Midbrain (tissue), 1 donor: ENCODE measurements at regions not wholly inside any gene's neighbourhood (a gene's known extent, or its start where the extent isn't known, plus 50 kb on each side); places are given as distances from the start of the nearest gene placed in this dataset.

Experiments used
- DNase-seq: peaks from one replicate; lab custom pipeline; 2025; lab: John Stamatoyannopoulos, UW

DNA sequence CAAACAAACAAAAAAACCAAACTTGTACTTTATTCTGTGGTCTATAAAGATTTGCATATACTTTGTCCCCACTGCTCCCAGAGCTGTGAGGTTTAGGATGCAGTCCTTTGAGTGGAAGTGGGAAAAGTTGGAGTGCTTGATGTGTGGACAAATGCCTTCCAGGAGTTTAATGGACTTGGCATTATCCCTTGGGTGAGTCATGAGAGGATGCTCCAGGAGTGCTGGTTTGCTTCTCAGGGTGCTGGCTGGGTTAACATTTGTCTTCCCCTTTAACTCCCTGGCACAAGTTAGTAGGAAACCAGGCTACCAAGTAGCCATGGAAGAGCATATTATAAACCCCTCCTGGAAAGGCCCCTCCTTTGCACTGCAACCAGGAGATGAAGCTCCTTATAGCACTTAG lies 417.4 kb upstream of the RIOK2 start:
- no peak for DNase-seq

- no peak for DNase-seq
Observed at GRCh38 chr5:97601651-97602050, 418.6 kb upstream of the RIOK2 start.

DNA sequence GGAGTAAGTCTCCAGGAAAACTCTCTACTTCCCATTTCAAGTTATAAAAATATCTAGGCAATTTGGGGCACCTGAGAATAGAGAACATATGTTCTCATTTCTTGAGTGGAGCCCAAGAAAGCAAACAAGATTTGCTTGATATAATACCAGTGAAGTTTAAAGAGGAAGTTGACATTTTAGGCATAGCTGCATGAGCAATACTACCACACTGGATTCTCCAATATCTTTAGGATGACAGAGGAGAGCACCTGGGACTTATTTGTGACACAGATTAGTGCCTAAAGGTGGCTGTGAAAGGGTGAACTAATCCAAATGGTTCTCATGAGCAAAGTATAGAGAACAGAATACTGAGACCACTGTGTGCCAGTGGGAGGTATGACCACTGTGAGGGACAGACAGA lies 423.5 kb upstream of the RIOK2 start:
- DNase-seq = no peak

GRCh38 chr5:97608501-97608900 lies 425.5 kb upstream of the RIOK2 start:
- no peak for DNase-seq

DNA sequence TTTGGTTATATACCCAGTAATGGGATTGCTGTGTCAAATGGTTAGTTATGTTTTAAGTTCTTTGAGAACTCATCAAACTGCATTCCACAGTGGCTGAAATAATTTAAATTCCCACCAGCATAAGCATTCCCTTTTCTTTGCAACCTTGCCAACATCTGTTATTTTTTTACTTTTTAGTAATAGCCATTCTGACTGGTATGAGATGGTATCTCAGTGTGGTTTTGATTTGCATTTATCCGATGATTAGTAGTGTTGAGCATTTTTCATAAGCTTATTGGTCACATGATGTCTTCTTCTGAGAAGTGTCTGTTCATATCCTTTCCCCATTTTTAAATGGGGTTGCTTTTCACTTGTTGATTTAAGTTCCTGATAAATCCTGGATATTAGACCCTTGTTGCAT lies 435.7 kb upstream of the RIOK2 start:
- DNase-seq = no peak

DNA sequence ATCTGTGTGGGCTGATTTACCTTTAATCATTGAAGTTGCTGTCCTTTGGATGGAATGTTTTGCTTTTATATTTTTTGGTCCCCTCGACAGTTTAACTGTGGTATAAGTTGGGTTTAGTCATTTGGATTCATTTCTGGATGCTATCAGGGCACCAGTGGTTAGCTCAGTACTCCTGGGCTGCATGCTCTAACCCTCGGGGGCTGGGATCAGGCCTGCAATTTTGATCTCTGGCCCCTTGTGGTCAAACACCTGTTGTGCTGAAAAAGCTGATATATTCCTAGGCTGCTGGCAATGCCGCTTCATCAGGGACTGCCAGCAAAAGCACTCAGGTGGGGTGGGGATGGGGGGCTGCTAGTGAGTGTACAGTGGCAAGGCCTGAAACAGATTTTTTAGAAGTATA lies 440.4 kb upstream of the RIOK2 start:
- DNase-seq = no peak

DNA sequence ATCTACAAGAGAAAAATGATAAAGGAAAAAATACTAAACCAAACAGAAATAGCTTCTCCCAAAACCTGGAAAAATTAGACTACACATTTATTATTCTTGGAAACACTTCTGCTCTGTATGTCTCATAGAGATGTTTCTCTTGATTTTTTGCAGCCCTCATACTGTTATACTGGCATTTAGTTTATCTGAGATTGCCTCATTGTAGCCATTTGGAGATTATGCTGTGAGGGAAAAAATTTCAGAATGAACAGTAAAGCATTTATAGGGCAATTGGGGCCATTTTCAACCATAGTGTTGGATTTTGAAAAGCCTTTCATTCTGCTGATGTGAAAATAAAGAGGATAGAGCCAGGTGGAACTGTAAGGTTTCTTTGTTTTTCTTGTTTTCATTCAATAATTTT lies 441.8 kb upstream of the RIOK2 start:
- no peak for DNase-seq

DNA sequence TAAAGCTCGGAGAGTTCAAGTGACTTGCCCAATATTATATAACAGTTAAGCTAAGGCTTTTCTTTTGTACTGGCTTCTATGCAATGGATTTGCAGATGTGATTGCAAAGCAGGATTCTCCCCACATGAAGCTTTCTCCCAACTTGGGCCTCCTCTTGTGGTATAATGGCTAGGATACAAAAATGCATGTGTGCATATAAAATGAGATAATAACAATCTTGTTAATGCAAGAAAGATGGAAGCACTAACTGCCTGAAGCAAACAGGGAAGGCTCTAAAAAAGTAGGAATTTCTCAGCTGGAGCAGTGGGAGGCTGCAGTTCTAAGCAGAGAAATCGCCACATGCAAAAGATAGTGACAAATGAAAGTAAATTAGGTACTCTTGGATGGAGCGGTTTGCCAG lies 444.2 kb upstream of the RIOK2 start:
- no peak for DNase-seq

DNA sequence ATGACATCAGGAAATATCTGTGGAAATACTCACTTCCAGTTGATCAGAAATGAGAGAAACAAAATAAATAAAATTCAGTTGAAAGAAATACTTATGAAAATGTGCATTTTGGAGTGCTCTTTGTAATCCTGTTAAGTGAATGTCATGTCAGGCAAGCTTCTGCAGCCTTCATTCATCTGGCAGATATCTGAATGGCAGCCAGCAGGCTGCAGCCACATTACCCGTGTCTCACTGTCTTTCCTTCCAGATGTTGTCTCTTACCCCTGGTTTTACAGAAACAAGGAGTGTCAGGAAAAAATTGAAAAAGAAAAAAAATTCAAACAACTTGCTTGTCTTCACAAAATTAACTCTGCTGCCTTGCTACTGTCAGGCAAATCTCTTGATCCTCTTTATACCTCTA lies 445.0 kb upstream of the RIOK2 start:
- no peak for DNase-seq

DNA sequence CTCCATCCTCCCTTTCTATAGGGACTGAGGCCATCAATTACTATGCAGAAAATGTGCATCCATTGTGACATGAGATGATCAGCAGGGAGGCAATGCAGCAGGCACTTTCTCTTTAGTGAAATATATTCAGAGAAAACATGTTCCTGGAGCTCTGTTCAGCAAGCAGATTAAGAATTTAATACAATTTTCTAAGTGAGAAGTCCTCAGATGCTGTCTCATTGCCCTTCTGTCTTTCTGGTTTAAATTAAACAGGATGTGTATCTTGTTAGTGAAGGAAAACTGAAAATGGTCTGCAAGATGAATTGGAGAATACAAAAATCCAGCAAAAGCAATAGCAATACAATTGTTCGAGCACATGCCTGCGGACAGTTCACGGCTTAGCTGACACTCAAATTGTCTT lies 445.8 kb upstream of the RIOK2 start:
- DNase-seq = no peak

DNA sequence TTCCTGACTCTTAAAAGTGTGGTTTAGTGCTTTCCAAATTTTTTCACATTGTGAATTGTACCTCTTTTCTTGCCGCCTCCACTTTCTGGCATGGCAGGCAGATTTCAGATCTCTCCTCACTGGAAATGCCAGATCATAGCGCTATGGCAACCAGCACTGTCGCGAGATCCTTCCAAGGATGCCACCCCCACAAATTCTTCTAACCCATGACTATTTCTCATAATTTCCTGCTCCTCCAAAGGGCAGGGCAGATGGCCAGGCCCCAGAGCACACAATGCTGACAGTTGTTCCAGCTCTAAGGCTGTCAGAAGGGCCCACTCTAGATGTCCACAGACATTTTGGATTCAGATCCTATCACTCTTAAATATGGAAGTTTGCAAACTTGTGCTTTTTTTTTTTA lies 446.2 kb upstream of the RIOK2 start:
- no peak for DNase-seq

GRCh38 chr5:97635553-97635952 lies 452.5 kb upstream of the RIOK2 start:
- DNase-seq = no peak

GRCh38 chr5:97636766-97637165 lies 453.7 kb upstream of the RIOK2 start:
- no peak for DNase-seq

DNA sequence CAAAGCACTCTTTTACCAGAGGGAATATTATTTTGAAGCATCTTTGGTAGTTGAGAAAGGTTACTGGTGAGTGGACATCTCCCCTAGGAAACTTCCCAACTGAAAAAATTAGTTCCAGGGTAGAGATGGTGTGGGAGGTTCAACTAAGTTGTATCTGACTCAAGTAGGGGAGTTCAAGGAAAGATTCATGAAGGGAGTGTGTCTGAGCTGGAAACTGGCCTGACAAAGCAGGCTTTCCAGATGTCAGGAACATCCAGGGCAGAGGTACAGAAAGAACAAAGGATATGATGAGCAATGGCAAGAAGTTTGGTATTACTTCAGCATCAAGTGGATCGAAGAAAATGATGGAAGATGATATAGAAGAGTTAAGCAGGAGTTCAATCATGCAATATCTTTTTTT lies 458.0 kb upstream of the RIOK2 start:
- DNase-seq = no peak

GRCh38 chr5:97644206-97644605 lies 461.2 kb upstream of the RIOK2 start:
- no peak for DNase-seq

DNA sequence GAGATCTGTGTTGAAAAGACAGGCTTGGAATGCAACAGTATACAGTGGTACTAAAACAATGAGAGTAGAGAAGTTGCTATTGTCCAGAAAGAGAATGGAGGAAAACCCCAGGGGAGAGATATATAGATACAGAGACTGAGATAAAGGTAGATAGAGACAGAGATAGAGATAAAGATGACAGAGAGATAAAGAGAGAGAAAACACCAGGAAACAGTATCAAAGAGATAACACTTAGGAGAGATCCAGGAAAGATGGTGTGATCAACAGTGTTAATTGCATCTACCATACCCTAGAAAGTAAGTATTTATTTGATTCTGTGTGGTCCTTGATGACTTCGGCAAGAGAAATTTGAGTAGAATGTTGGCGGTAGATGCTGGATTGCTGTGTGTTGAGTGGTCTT lies 461.8 kb upstream of the RIOK2 start:
- no peak for DNase-seq

- DNase-seq = no peak
Observed at GRCh38 chr5:97657239-97657638, 474.2 kb upstream of the RIOK2 start.

GRCh38 chr5:97658116-97658900 lies 475.3 kb upstream of the RIOK2 start:
- no peak for DNase-seq

DNA sequence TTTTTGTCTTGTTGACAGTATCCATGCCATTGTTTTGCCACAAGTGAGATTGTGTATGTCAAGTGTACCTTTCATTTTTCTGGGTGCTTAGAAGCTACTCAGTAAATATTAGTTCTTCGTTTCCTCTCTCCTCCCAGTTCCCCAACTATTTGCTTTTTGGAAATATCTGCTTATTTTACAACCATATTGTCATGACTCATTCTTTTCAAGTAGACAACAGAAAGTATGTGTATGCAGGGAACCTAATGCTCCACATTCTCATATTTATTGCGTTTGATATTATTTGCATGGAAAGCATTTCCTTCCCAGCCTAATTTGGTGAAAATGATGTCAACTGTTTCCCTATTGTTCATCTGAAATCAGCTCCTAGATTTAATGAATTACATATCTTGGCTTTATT lies 483.7 kb upstream of the RIOK2 start:
- DNase-seq = no peak

- DNase-seq = no peak
Observed at GRCh38 chr5:97670447-97670846, 487.4 kb upstream of the RIOK2 start.

GRCh38 chr5:97676608-97677007 lies 493.6 kb upstream of the RIOK2 start:
- DNase-seq = no peak

- no peak for DNase-seq
Observed at GRCh38 chr5:97694091-97694490, 511.0 kb upstream of the RIOK2 start.

DNA sequence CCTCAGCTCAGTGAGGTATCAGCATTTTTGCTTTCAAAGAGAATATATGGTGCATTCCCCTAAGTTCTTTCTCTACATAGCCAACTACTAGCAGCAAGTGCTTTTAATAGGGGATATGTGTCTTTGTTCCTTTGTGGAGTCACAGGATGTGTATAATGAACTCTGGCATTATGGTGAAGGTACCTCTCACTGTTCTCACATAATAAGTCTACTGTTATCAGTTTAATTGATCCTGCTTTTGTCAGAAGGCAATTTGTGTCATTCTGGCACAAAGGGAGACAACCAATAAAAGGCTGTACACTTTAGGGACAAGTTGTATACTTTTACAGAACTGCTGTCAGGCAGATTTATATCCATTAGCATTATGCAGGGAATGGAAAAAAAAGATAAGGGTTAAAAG lies 531.4 kb upstream of the RIOK2 start:
- DNase-seq = no peak

- DNase-seq = no peak
Observed at GRCh38 chr5:97726106-97726505, 543.1 kb upstream of the RIOK2 start.
